GM21717 (cell line): ENCODE measurements at regions not wholly inside any gene's neighbourhood (a gene's known extent, or its start where the extent isn't known, plus 50 kb on each side); places are given as distances from the start of the nearest gene placed in this dataset.

ENCODE experiments used
- ATAC-seq: cut with Tn5 transposase; IDR thresholded peaks from one replicate; pipeline ENCODE4 v1.9.1; 2021; ENCODE audit warnings: mild to moderate bottlenecking, moderate library complexity; ENCODE audit not compliant: unreplicated experiment

- no peak for ATAC-seq
Measured at GRCh38 chr1:59017501-59018231, 233.8 kb upstream of the JUN start.

- ATAC-seq: no peak
Measured at GRCh38 chr1:59018446-59018845, 234.6 kb upstream of the JUN start.

- ATAC-seq: no peak
Measured at GRCh38 chr1:59018860-59019259, 235.0 kb upstream of the JUN start.

GRCh38 chr1:59020151-59020997 lies 236.5 kb upstream of the JUN start:
- peak; percentile 93 for ATAC-seq

GRCh38 chr1:59022199-59022598 lies 238.4 kb upstream of the JUN start:
- no peak for ATAC-seq

GRCh38 chr1:59022799-59023198 lies 239.0 kb upstream of the JUN start:
- no peak for ATAC-seq

- no peak for ATAC-seq
Measured at GRCh38 chr1:59025201-59025600, 241.4 kb upstream of the JUN start.

- ATAC-seq: peak; percentile 88
Measured at GRCh38 chr1:59025898-59026426, 242.1 kb upstream of the JUN start.

- no peak for ATAC-seq
Measured at GRCh38 chr1:59026472-59026948, 242.7 kb upstream of the JUN start.

- no peak for ATAC-seq
Measured at GRCh38 chr1:59027177-59027576, 243.3 kb upstream of the JUN start.

- no peak for ATAC-seq
Measured at GRCh38 chr1:59028048-59028447, 244.2 kb upstream of the JUN start.

GRCh38 chr1:59029411-59030167 lies 245.7 kb upstream of the JUN start:
- ATAC-seq: no peak

GRCh38 chr1:59032228-59032627 lies 248.4 kb upstream of the JUN start:
- ATAC-seq: no peak

GRCh38 chr1:59033761-59034160 lies 249.9 kb upstream of the JUN start:
- ATAC-seq: no peak

- ATAC-seq: no peak
Measured at GRCh38 chr1:59034925-59035324, 251.1 kb upstream of the JUN start.

- ATAC-seq: no peak
Measured at GRCh38 chr1:59039551-59039950, 255.7 kb upstream of the JUN start.

- ATAC-seq: no peak
Measured at GRCh38 chr1:59040486-59040885, 256.4 kb upstream of the FGGY start.

GRCh38 chr1:59041646-59042277 lies 255.1 kb upstream of the FGGY start:
- no peak for ATAC-seq

- no peak for ATAC-seq
Measured at GRCh38 chr1:59043796-59044195, 253.1 kb upstream of the FGGY start.

- no peak for ATAC-seq
Measured at GRCh38 chr1:59044535-59045121, 252.3 kb upstream of the FGGY start.
